ENCODE measurements at regions not wholly inside any gene's neighbourhood (a gene's known extent, or its start where the extent isn't known, plus 50 kb on each side); places are given as distances from the start of the nearest gene placed in this dataset.
"Not testable (repeated sequence)": the region's sequence is repeated elsewhere in the genome, so short reads cannot be mapped to it uniquely, and the experiment has no call there.

DNA sequence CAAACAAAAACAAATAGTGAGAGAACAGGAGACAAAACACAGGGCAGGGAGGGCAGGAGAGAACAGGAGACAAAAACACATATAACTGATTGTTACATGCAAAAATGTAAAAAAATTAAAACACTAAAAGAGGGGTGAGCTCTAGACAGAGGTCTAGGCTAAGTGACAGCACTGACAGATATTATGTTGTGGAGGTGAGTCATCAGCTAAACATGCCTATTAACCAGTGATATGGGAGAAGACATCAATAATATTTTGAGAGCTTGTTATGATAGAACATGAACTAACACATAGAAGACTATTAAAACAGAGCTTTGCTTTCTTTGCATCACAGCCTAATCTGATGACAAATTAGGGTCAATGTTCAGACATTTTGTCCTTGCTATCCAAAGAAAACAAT, 972.7 kb downstream of the PRIM2 start:
- no peak overlapping the region for H3K4me3 ChIP-seq
- intact Hi-C loops (cut with DNase I): no loop called here
- no peaks in the 10 kb centered on the region for H3K4me1 ChIP-seq
- no peaks in the 10 kb centered on the region for H3K36me3 ChIP-seq
- H3K27ac ChIP-seq: no peak overlapping the region
- ATAC-seq (no peak), DNase-seq (no peak)
- H3K27me3 ChIP-seq: no peaks in the 10 kb centered on the region
- peaks cover 0 to 2% (median 0%) of the 10 kb centered on the region in 12 donors for H3K9me3 ChIP-seq
- TF ChIP-seq POLR2A (IDR thresholded peaks at IDR 0.05) (no peak), CTCF (IDR thresholded peaks at IDR 0.05) (no peak)

GRCh38 chr6:58291319-58291718, 973.9 kb downstream of the PRIM2 start:
- H3K36me3 ChIP-seq, H3K27ac ChIP-seq: not testable (repeated sequence)

DNA sequence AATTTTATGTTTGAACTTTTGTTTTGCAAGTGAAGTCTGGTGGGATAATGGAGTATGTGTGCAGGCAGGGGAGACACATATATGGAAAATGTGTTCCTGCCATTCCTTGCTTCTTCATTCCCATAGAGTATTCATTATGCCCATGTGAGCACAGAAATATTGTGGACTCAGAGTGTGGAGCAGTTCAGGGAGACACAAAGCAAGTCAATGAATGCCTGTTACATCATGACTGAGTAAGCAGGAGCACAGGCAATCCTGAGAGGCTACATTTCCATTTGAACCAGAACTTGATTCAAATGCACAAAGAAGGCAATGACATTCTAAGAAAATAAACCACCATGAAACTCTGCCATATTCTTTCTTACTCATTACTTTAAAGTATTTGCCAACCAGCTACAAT, 990.5 kb downstream of the PRIM2 start:
- H3K27me3 ChIP-seq; H3K27ac ChIP-seq; ATAC-seq; H3K9me3 ChIP-seq; intact Hi-C loops (cut with DNase I); H3K36me3 ChIP-seq; H3K4me1 ChIP-seq; H3K4me3 ChIP-seq; DNase-seq: not testable (repeated sequence)

More at GRCh38 chr6:58291319-58291718, 973.9 kb downstream of the PRIM2 start:
- H3K4me3 ChIP-seq; H3K4me1 ChIP-seq; H3K27me3 ChIP-seq; ATAC-seq; DNase-seq; intact Hi-C loops (cut with DNase I); H3K9me3 ChIP-seq: not testable (repeated sequence)
- WGBS, 4 donors: 33 to 44% (median 42%) methylated on average over 1 of the region's 1 CpG

GRCh38 chr6:58332108-58332507, 1014.7 kb downstream of the PRIM2 start:
- H3K36me3 ChIP-seq; intact Hi-C loops (cut with DNase I): not testable (repeated sequence)

DNA sequence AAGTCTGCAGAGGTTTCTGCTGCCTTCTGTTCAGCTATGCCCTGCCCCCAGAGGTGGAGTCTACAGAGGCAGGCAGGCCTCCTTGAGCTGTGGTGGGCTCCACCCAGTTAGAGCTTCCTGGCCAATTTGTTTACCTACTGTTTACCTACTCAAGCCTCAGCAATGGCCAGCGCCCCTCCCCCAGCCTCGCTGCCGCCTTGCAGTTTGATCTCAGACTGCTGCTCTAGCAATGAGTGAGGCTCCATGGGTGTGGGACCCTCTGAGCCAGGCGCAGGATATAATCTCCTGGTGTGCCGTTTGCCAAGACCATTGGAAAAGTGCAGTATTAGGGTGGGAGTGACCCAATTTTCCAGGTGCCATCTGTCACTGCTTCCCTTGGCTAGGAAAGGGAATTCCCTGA, 1024.9 kb downstream of the PRIM2 start:
- H3K36me3 ChIP-seq; ATAC-seq; H3K27ac ChIP-seq; H3K27me3 ChIP-seq; intact Hi-C loops (cut with DNase I); H3K4me1 ChIP-seq; H3K4me3 ChIP-seq: not testable (repeated sequence)
- peak in 1 of 5 donors; percentile 14 for DNase-seq
- 73 to 85% (median 84%) methylated on average over 3 to 5 of the region's 5 CpGs for WGBS, 4 donors
- H3K9me3 ChIP-seq: peaks cover 0 to 20% (median 0%) of the 10 kb centered on the region in 12 donors

More at GRCh38 chr6:58332108-58332507, 1014.7 kb downstream of the PRIM2 start:
- not testable (repeated sequence) for H3K27ac ChIP-seq, ATAC-seq, H3K4me3 ChIP-seq, H3K4me1 ChIP-seq, H3K9me3 ChIP-seq, DNase-seq, H3K27me3 ChIP-seq

DNA sequence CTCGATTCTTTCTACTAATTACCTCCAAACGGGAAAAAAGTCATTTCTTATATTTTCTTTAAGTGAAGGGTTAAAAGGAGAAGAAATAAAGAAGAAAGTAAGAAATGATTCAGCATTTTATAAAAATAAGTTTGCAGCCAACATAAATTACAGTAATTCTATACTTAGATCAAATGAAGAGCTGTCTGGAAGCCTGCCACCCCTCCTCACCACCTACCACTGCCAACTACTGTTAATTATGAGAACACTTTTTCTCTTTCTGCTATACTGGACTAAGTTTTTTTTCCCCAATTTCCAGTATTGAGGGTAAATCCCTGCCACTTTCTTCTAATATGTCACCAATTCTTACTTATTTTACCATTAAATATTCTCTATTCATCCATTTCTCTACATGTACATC, 1030.1 kb downstream of the PRIM2 start:
- not testable (repeated sequence) for ATAC-seq, DNase-seq
- 69 to 74% (median 73%) methylated on average over 2 of the region's 2 CpGs for WGBS, 4 donors

DNA sequence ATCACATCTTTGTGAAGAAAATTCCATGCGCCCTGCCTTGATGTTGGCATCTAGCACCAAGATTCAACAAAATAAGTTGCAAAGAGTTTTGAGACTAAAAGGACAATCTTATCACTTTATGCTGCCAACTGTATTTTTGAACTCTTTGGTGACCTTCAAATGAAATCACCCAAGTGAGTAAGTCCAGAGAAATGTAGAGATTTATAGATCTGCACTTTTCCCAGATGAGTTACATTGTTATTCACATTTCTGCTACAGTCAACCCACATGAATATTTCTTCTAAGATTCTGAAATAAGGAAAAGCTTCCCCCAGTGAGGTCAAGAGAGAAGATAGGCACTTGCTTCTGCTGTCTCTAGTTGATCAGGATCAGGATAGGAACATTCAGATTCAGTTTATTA, 1034.2 kb downstream of the PRIM2 start:
- intact Hi-C loops (cut with DNase I); H3K36me3 ChIP-seq; H3K27me3 ChIP-seq; DNase-seq; H3K27ac ChIP-seq; H3K9me3 ChIP-seq; H3K4me3 ChIP-seq; ATAC-seq; H3K4me1 ChIP-seq: not testable (repeated sequence)
- WGBS, 4 donors: 74 to 81% (median 77%) methylated on average over 1 of the region's 1 CpG

More for the DNA sequence above, 1030.1 kb downstream of the PRIM2 start:
- intact Hi-C loops (cut with DNase I); H3K4me1 ChIP-seq; H3K4me3 ChIP-seq; H3K36me3 ChIP-seq; H3K27me3 ChIP-seq; H3K27ac ChIP-seq: not testable (repeated sequence)
- peaks cover 0 to 13% (median 0%) of the 10 kb centered on the region in 12 donors for H3K9me3 ChIP-seq

DNA sequence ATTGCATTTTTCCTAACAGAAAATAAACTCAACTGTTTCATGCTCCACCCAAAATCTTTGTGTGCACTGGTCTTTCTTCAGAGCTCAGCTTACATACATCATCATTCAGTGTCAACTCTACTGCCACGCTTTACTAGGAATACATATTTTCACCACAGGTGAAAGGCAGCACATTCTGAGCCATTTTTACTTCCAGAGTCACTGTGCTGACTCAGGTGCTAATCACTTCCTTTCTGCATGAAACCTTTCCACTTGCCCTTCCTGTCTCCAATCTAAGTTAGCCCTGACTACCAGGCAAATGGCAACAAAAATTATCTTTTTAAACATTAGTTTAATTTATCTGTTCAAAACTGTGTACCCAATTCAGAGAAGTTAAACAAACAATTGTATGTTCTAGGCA, 1041.0 kb downstream of the PRIM2 start:
- H3K27me3 ChIP-seq; H3K36me3 ChIP-seq; intact Hi-C loops (cut with DNase I); H3K27ac ChIP-seq; H3K4me1 ChIP-seq; H3K9me3 ChIP-seq; DNase-seq; ATAC-seq; H3K4me3 ChIP-seq: not testable (repeated sequence)
- WGBS, 4 donors: 39 to 53% (median 45%) methylated on average over 1 of the region's 1 CpG

DNA sequence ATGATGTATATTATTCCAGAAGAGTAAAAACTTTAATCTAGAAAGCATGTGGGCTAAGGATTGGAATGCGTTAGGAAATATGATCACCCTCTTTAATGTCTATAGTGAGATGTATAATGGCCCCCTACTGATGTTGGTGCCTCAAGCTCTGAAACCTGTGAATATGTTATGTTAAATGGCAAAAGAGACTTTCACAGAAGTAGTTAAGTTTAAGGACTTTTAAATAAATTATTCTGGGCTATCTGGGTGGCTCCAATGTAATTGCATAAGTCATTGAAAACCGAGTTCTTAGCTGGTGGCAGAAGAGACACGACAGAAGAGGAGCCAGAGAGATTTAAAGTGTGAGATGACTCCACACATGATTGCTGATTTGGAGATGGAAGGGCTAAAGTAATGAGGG, 1048.4 kb downstream of the PRIM2 start:
- H3K36me3 ChIP-seq; H3K27me3 ChIP-seq; H3K27ac ChIP-seq; intact Hi-C loops (cut with DNase I); H3K4me1 ChIP-seq; DNase-seq; ATAC-seq; H3K4me3 ChIP-seq: not testable (repeated sequence)
- peaks cover 0 to 13% (median 1%) of the 10 kb centered on the region in 12 donors for H3K9me3 ChIP-seq
- WGBS, 4 donors: 54 to 68% (median 56%) methylated on average over 3 of the region's 3 CpGs

DNA sequence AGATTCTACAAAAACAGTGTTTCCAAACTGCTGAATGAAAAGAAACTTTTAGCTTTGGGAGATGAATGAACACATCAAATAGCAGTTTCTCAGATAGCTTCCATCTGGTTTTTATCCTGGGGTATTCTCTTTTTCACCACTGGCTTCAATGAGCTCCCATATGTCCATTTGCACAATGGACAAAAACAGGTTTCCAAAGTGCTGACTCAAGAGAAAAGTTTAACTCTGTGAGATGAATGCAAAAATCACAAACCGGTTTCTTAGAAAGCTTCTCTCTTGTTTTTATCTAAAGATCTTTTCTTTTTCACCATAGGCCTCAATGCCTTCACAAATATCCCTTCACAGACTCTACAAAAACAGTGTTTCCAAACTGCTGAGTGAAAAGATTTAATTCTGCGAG, 1089.2 kb downstream of the PRIM2 start:
- H3K27me3 ChIP-seq; DNase-seq; H3K4me1 ChIP-seq; H3K4me3 ChIP-seq; intact Hi-C loops (cut with DNase I); H3K27ac ChIP-seq; H3K36me3 ChIP-seq; ATAC-seq: not testable (repeated sequence)
- H3K9me3 ChIP-seq: peaks cover 0 to 92% (median 49%) of the 10 kb centered on the region in 12 donors
- 55 to 75% (median 61%) methylated on average over 2 of the region's 2 CpGs for WGBS, 4 donors

Data from heart left ventricle (tissue), 16 donors.